HG03108 (cell line): ENCODE measurements at regions not wholly inside any gene's neighbourhood (a gene's known extent, or its start where the extent isn't known, plus 50 kb on each side); places are given as distances from the start of the nearest gene placed in this dataset.

Experiments used
- ATAC-seq: cut with Tn5 transposase; IDR thresholded peaks from one replicate; pipeline ENCODE4 v1.9.1; 2021; ENCODE audit warnings: moderate library complexity; ENCODE audit not compliant: unreplicated experiment

- no peak for ATAC-seq
Observed at GRCh38 chr15:92224843-92225242, 168.8 kb upstream of the ST8SIA2 start.

GRCh38 chr15:92226020-92226612 is 167.6 kb upstream of the ST8SIA2 start:
- no peak for ATAC-seq

GRCh38 chr15:92228830-92229229 is 164.9 kb upstream of the ST8SIA2 start:
- no peak for ATAC-seq

GRCh38 chr15:92231461-92231860 is 162.2 kb upstream of the ST8SIA2 start:
- no peak for ATAC-seq

GRCh38 chr15:92232317-92232716 is 161.4 kb upstream of the ST8SIA2 start:
- ATAC-seq = no peak

- ATAC-seq = no peak
Observed at GRCh38 chr15:92232876-92233275, 160.8 kb upstream of the ST8SIA2 start.

GRCh38 chr15:92243227-92243626 is 150.5 kb upstream of the ST8SIA2 start:
- no peak for ATAC-seq

- no peak for ATAC-seq
Observed at GRCh38 chr15:92244703-92245102, 149.0 kb upstream of the ST8SIA2 start.

- no peak for ATAC-seq
Observed at GRCh38 chr15:92247649-92248242, 145.9 kb upstream of the ST8SIA2 start.

GRCh38 chr15:92266796-92267685 is 126.6 kb upstream of the ST8SIA2 start:
- no peak for ATAC-seq

- ATAC-seq = no peak
Observed at GRCh38 chr15:92268900-92269299, 124.8 kb upstream of the ST8SIA2 start.

GRCh38 chr15:92271179-92271578 is 122.5 kb upstream of the ST8SIA2 start:
- no peak for ATAC-seq

GRCh38 chr15:92272106-92272505 is 121.6 kb upstream of the ST8SIA2 start:
- no peak for ATAC-seq

GRCh38 chr15:92273286-92273685 is 120.4 kb upstream of the ST8SIA2 start:
- no peak for ATAC-seq

- ATAC-seq = no peak
Observed at GRCh38 chr15:92273723-92274122, 120.0 kb upstream of the ST8SIA2 start.

GRCh38 chr15:92277776-92278175 is 115.9 kb upstream of the ST8SIA2 start:
- ATAC-seq = peak; percentile 58

GRCh38 chr15:92283813-92284212 is 109.9 kb upstream of the ST8SIA2 start:
- no peak for ATAC-seq

- ATAC-seq = peak; percentile 85
Observed at GRCh38 chr15:92288755-92289154, 104.9 kb upstream of the ST8SIA2 start.

- no peak for ATAC-seq
Observed at GRCh38 chr15:92289733-92290132, 103.9 kb upstream of the ST8SIA2 start.

GRCh38 chr15:92290359-92290992 is 103.2 kb upstream of the ST8SIA2 start:
- no peak for ATAC-seq

- ATAC-seq = no peak
Observed at GRCh38 chr15:92291900-92292299, 101.8 kb upstream of the ST8SIA2 start.

GRCh38 chr15:92294759-92295158 is 98.9 kb upstream of the ST8SIA2 start:
- no peak for ATAC-seq
